ENCODE measurements at regions not wholly inside any gene's neighbourhood (a gene's known extent, or its start where the extent isn't known, plus 50 kb on each side); places are given as distances from the start of the nearest gene placed in this dataset.

DNA sequence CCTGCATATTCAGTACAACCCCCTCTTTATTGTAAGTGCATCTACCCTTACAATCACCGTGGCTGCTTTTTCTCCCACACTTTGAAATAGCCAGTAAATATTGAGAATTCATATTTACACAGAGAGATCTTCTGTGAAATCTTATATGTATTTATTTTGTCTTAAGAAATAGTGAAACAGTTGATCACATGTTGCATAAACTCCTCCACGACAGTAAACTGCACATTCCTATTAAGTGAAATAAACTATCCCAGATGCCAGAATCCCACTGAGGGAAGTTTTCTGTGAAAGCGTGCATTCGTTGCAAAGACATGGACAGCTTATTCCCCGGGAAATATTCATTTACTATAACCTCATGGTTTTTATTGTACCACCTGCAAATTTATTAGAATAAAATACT, 796.0 kb downstream of the ROBO2 start:
- no peaks in the 10 kb centered on the region for H3K27me3 ChIP-seq
- H3K27ac ChIP-seq = no peak overlapping the region
- no peaks in the 10 kb centered on the region for H3K4me1 ChIP-seq
- TF ChIP-seq POLR2A (IDR thresholded peaks at IDR 0.05) (no peak), POLR2AphosphoS5 (IDR thresholded peaks at IDR 0.05; ENCODE audit: insufficient read depth in 1 of 2, low read depth in 1 of 2) (no peak)
- H3K36me3 ChIP-seq = no peaks in the 10 kb centered on the region
- DNase-seq (ENCODE audit: extremely low spot score in 2 of 2) = no peak
- no peaks in the 10 kb centered on the region for H3K9me3 ChIP-seq
- no peak overlapping the region for H3K4me3 ChIP-seq
- intact Hi-C loops (cut with DNase I) = no loop called here

DNA sequence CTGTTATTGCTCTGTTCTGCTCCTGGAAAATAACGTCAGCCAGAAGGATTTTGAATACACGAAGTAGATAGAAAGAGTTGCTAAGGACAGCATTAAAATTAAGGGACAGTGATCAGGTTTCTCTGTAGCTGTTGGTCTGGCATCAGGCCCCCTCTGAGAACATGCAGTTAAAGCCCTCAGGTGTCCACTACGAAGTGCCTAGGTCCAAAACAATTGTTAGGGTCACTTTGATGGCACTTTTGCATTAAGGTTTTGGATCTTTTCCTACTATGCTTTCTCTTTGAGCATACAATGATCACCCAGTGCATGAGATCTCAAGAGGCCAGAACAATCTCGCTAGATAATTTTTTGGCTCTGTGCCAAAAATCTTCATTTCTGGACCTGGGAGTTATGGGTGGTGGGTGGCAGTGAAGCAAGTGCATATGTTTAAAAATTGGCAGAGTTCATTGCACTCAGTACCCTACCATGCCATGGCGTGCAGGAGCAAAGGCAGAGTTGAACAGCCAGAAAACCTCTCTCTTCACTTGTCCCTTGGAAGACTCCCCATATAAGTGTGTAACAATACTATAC, 797.6 kb downstream of the ROBO2 start:
- TF ChIP-seq POLR2A (IDR thresholded peaks at IDR 0.05) (no peak), POLR2AphosphoS5 (IDR thresholded peaks at IDR 0.05; ENCODE audit: insufficient read depth in 1 of 2, low read depth in 1 of 2) (no peak)
- TF ChIP-seq, protein P1, sequence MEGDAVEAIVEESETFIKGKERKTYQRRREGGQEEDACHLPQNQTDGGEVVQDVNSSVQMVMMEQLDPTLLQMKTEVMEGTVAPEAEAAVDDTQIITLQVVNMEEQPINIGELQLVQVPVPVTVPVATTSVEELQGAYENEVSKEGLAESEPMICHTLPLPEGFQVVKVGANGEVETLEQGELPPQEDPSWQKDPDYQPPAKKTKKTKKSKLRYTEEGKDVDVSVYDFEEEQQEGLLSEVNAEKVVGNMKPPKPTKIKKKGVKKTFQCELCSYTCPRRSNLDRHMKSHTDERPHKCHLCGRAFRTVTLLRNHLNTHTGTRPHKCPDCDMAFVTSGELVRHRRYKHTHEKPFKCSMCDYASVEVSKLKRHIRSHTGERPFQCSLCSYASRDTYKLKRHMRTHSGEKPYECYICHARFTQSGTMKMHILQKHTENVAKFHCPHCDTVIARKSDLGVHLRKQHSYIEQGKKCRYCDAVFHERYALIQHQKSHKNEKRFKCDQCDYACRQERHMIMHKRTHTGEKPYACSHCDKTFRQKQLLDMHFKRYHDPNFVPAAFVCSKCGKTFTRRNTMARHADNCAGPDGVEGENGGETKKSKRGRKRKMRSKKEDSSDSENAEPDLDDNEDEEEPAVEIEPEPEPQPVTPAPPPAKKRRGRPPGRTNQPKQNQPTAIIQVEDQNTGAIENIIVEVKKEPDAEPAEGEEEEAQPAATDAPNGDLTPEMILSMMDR (IDR thresholded peaks at IDR 0.05) = no peak
- Histone ChIP-seq H3K9me3 (no peaks in the 10 kb centered on the region), H3K36me3 (no peaks in the 10 kb centered on the region), H3K4me3 (no peak overlapping the region), H3K27me3 (no peaks in the 10 kb centered on the region), H3K27ac (no peak overlapping the region), H3K4me1 (no peaks in the 10 kb centered on the region)
- intact Hi-C loops (cut with DNase I) = no loop called here
- DNase-seq (ENCODE audit: extremely low spot score in 2 of 2) = no peak

DNA sequence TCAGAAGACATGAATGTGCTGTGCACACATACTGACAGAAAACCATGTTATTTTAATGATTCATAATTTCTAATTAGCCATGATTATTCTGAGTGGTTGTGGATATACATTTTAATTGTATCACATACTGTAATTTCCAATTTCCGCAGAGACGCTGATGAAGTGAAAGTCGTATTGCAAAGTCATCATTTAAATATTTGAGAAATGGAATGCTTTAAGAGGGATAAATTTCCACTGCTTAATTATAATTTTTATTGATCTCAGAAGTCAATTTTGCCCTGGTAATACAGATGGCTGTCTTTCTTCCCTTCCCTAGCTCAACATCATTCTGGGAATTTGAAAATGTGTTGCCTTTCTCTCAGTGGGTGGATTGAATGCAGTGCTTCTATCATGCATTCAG, 819.3 kb downstream of the ROBO2 start:
- Histone ChIP-seq H3K27ac (no peak overlapping the region), H3K9me3 (no peaks in the 10 kb centered on the region), H3K4me3 (no peak overlapping the region), H3K4me1 (no peaks in the 10 kb centered on the region), H3K27me3 (no peaks in the 10 kb centered on the region), H3K36me3 (no peaks in the 10 kb centered on the region)
- TF ChIP-seq POLR2AphosphoS5 (IDR thresholded peaks at IDR 0.05; ENCODE audit: insufficient read depth in 1 of 2, low read depth in 1 of 2) = no peak
- TF ChIP-seq POLR2A (IDR thresholded peaks at IDR 0.05) = no peak
- TF ChIP-seq, protein P1 (IDR thresholded peaks at IDR 0.05) = no peak
- intact Hi-C loops (cut with DNase I) = no loop called here
- DNase-seq (ENCODE audit: extremely low spot score in 2 of 2) = no peak

DNA sequence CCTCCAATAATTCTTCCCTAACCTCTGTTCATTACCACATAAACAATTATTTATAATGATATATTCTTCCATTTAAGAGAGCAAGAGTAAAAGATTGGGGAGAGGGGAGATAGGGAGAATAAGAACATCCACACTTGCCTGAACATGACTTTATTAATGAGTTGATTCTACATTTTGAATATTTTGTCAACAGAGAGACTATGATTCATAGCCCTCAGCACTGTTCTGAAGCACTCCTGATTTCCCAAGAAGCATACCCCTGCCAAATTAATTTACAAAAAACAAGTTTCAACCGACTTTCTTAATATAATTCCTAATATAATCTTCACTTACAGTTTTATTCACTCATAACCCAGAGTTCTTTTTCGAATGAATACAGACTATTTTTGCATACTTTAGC, 828.8 kb downstream of the ROBO2 start:
- intact Hi-C loops (cut with DNase I) = no loop called here
- no peaks in the 10 kb centered on the region for H3K4me1 ChIP-seq

DNA sequence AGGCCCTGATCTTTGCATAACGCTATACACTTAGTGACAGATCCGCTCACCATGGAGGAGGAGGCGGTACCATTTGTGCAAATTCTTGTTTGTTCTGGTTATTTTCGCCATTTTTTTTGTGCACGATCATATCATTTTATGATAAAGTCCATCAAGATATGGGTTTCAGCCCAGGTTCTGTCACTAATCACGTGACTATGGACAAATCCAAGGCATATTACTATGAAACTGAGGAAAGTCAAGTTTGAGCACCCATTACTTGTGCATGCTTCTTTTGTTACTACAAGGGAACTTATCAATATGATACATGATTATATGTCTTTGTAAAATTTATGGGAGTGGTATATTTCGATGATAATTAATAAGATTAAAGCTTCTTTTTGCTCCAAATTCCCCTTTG, 829.5 kb downstream of the ROBO2 start:
- H3K27me3 ChIP-seq = no peaks in the 10 kb centered on the region
- no peaks in the 10 kb centered on the region for H3K4me1 ChIP-seq
- no peak overlapping the region for H3K4me3 ChIP-seq
- H3K9me3 ChIP-seq = no peaks in the 10 kb centered on the region
- no peaks in the 10 kb centered on the region for H3K36me3 ChIP-seq
- intact Hi-C loops (cut with DNase I) = no loop called here
- no peak overlapping the region for H3K27ac ChIP-seq
- TF ChIP-seq POLR2AphosphoS5 (IDR thresholded peaks at IDR 0.05; ENCODE audit: insufficient read depth in 1 of 2, low read depth in 1 of 2) (no peak), POLR2A (IDR thresholded peaks at IDR 0.05) (no peak)
- TF ChIP-seq, protein P1 (IDR thresholded peaks at IDR 0.05) = no peak
- no peak for DNase-seq (ENCODE audit: extremely low spot score in 2 of 2)

More for the DNA sequence above, 828.8 kb downstream of the ROBO2 start:
- no peaks in the 10 kb centered on the region for H3K27me3 ChIP-seq
- no peak overlapping the region for H3K4me3 ChIP-seq
- no peaks in the 10 kb centered on the region for H3K36me3 ChIP-seq
- no peaks in the 10 kb centered on the region for H3K9me3 ChIP-seq
- DNase-seq (ENCODE audit: extremely low spot score in 2 of 2) = no peak
- TF ChIP-seq, protein P1 (IDR thresholded peaks at IDR 0.05) = no peak
- no peak for TF ChIP-seq POLR2A (IDR thresholded peaks at IDR 0.05)
- no peak for TF ChIP-seq POLR2AphosphoS5 (IDR thresholded peaks at IDR 0.05; ENCODE audit: insufficient read depth in 1 of 2, low read depth in 1 of 2)
- H3K27ac ChIP-seq = no peak overlapping the region

Data from vagina (tissue), 2 donors.